HG02970 (cell line): ENCODE measurements at regions not wholly inside any gene's neighbourhood (a gene's known extent, or its start where the extent isn't known, plus 50 kb on each side); places are given as distances from the start of the nearest gene placed in this dataset.
"Not testable (repeated sequence)": the region's sequence is repeated elsewhere in the genome, so short reads cannot be mapped to it uniquely, and the experiment has no call there.

ENCODE experiments used
- ATAC-seq: cut with Tn5 transposase; IDR thresholded peaks from one replicate; pipeline ENCODE4 v1.9.1; 2021; ENCODE audit warnings: mild to moderate bottlenecking, moderate library complexity, moderate number of reproducible peaks; ENCODE audit not compliant: unreplicated experiment, low FRiP score

DNA sequence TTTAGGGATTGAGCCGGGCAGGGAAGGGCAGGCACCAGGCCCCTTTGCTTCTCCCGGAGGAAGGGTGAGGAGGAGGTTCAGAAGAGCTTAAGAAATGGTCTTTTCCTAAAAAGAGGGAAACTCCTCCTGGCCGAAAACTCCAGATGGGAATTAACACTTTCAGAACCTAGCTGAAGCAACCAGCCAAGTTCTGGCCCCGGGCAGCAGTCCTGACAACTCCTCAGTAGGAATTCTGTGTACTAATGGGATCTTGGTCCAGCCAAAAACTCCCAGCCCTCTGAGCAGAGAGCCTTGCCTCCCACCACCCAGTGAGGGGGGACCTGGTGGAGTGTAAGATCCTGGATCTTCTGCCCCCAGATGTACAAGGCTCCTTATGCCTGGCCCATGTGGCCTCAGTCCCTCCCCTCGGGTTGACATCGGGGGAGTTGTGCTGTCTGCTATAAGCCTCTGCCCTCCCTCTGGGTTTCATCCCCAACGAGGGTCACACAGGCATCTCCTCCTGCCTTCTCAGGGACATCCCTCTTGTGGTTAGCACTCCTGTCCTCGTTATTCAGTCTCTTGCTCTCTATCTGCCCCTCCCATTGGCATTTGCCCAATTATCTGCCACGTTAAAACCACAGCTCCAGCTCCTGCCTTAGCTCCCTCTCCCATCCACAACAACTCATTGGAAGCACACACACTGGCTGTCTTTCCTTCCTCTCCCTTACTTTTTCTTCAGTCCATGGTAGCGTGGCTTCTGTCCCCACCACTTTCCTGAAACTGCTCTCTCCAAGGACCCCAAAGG is 184.6 kb downstream of the CYP26B1 start:
- ATAC-seq, result no peak

DNA sequence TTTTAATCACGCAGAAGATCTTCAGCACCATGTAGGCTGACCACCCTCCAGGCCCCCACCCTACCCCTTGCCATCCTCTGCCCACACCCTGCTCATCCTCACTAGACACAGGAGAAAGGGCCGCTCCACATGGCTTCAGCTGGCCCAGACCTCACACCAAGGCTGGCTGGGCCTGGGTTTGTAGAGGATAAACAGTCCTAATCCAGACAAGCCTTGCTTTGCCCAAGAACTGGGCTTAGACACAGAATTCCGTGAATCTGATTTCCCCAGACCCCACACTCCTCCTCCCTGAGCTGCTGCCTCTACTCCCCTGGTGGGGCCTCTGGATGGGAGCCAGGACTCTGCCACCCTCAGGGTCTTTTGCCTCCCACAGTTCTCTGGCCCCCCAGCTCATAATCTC is 185.3 kb downstream of the CYP26B1 start:
- ATAC-seq, result no peak

DNA sequence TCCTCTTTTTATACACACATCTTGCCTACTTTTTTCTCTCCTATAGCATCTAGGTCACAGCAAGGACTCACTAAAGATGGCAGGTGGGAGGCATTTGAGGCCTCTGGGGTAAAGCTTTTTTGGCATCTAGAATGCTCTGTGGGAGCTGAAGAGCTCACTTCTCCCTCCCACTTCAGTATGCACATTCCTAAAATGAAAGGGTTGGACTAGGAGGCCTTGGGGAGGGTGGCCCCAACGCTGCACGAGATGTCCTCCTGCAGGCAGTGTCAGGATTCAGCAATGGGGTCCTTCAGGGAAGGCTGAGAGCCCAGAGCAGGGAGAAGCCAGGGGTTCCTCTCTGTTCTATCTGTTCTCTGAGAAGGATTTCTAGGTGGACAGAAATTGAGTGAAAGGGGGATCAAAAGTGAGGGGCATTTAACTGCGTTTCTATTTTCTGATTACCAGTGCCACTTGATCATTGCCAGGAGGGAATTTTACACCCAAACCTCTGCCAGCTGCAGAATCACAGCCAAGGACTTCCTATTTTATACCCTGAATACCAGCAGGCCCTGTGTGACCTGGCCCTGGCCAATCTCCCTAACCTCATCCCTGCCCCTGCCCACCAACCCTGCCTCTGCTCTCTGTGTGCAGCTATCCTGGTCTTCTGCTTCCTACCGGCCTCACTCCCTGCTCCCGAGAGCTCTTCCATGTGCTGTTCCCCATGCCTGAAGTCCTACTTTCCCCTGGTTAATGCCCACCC is 186.2 kb downstream of the CYP26B1 start:
- ATAC-seq, result no peak

DNA sequence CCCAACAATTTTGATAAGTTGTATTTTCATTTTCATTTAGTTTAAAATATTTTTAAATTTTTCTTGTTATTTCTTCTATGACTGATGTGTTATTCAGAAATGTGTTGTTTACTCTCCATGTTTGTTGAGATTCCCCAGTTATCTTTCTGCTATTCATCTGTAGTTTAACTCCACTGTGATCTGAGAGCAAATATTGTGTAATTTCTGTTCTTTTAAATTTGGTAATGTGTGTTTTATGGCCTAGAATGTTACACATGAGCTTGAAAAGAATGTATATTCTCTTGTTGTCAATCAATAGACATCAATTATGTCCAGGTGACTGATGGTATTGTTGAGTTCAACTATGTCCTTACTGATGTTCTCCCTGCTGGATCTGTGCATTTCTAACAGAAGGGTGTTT is 188.2 kb downstream of the CYP26B1 start:
- no peak for ATAC-seq

DNA sequence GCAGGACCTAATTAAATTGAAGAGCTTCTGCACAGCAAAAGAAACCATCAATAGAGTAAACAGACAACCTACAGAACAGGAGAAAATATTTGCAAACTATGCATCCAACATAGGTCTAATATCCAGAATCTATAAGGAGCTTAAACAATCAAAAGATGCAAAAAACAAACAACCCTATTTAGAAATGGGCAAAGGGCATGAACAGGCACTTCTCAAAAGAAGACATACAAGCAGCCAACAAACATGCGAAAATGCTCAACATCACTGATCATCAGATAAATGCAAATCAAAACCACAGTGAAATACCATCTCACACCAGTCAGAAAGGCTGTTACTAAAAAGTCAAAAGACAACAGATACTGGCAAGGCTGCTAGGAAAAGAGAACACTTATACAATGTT is 189.2 kb downstream of the CYP26B1 start:
- not testable (repeated sequence) for ATAC-seq

DNA sequence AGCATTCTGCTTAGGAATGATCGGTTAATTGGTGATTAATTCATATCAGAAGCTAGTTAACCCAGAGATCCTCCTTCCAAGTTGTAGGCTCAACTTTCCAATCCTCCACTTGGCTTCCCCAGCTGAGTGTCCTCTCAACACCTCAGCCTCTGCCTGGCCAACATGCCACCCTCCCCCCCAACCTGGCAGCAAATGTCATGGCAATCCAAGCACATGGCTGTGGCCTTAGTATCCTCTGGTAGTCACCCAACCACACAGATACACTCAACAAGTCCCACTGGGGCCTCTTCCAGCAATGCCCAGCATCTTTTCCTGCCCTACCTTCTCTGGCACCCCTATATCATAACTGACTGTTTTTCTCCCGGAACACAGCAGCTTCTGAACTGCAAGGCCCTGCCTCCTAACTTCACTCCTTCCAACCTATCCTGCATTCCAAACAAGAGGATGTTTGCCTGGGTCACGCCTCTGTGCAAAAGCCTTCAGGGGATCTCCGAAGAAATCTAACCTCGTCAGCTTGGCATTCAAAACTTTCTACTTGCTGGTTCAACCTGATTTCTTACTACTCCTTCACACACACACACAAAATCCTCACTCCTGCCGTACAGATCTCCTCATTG is 195.0 kb downstream of the CYP26B1 start:
- ATAC-seq, result no peak

DNA sequence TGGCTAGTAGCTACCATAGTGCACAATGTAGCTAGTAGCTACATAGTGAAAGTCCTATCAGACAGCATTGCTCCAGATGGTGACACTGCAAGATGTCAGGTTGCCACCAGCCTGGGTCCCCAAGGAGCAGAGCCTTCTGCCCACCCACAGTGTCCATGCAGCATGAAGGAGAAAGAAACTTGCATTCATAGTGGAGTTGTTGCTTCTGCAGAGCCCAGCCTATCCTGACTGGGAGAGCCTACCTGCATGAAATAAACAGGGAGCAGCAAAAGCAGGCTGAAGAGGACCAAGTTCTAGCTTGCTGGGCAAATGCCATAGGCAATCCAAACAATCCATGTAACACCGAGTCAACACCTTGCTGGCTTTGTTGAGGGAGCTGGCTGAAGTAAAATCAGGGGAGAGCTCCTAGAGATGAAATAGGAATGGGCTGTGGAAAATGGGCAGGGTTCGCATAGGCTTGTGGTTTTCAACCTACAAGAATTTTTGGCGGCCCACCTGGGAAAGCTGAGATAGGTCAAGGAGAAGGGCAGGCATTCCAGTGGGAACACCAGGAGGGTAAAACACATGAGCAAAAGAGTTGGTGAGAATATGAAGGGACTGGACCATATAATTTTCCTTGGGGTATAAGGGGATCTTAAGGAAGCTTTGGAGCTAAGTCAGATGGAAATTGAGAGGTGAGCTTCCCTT is 195.8 kb downstream of the CYP26B1 start:
- ATAC-seq, result no peak

DNA sequence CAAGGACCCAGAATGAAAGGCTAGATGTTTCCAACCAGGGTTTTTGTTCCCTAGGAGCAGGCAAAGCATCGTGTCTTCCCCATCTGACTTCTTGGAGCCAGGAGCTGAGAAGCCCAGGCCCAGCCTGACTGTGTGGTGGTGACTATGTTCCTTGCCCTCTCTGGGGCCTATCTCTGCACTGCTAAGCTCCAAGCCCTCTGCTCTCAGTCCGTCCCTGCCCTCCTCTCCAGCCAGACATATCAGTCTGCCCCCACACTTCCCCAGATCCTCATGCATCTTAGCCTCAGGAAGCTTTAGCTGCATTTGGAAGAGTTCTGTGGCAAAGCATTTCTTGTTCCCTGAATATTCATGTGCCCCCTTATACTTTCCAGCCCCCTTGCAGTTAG is 196.6 kb downstream of the CYP26B1 start:
- no peak for ATAC-seq

DNA sequence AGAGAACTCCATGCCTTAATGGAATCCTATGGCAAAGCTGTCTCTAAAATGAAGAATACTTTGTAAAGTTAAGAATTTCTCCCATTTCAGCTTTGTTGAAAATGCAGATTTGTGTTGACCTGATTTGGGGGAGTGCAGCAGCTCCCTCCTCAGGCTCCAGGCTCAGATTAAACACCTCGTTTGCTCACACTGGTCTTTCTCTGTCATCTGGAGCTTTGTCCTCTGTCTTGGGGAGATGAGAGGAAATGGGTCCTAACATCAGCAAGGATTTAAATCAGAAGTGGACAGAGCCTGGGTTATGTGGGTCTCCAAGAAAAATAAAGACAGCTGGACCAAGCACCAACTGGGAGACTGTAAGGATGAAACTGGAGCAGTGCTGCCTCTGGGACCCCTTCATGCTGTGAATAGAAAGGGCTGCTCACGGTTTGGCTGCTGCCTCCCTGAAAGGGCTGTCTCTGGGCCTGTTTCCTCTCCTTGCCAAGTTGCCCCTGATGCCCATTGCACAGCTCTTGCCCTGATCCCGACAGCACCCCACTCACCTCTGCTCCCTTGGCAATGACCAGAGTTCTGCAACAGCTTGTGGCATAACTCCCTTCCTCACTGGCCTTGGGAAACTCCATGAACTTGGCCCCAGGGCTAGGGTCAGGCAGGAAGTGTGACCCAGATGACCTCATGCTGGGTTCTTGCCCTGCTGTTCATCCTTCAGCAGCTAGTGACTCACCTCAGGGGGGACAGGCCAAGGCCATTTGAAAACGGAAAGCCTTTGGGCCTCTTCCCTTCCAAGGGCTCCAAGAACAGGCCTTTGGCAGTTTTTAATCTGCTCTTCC is 197.2 kb downstream of the CYP26B1 start:
- ATAC-seq, result no peak

DNA sequence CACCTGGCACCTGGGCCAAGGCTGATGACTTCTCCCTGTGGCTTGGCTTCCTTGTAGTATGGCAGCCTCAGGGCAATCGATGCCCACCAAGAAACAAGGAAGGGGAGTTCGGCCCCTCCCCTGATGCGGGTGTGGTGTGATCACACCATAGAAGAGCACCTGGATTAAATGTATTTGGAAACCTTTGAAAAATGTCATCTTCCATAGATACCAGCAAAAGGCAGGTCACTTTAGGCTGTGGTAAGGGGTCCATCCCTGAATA is 198.2 kb downstream of the CYP26B1 start:
- ATAC-seq, result no peak

DNA sequence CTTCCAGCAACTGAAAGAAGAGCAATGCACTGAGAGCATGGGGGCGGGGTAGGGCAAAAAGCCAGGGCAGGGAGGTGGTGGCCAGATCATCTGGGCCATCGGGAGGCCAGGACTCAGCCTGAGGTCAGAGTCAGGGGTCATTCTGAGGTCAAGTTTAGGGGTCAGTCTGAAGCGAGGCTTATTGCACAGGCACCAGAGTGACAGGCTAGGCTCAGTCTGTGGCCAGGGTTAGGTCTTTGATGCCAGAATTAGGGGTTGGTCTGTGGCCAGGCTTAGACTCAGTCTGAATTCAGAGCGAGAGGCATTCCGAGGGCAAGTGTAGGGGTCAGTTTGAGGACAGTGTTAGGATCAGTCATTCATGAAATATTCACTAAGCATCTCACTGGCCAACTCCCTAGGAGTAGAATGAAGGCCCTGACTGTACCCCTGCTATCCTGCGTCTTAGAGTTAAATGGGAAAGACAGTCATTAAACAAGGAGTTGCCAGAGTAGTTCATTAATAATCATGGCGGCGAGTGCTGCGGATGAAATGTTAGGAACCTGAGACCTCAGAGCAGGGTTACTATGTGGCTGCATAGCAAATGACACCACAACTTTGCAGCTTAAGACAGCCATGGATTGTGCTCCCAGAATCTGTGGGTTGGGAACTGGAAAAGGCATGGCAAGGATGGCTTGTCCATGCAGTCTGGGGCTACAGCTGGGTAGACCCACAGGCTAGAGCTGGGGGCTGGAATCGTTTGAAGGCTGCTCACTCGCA is 198.7 kb downstream of the CYP26B1 start:
- ATAC-seq, result no peak

DNA sequence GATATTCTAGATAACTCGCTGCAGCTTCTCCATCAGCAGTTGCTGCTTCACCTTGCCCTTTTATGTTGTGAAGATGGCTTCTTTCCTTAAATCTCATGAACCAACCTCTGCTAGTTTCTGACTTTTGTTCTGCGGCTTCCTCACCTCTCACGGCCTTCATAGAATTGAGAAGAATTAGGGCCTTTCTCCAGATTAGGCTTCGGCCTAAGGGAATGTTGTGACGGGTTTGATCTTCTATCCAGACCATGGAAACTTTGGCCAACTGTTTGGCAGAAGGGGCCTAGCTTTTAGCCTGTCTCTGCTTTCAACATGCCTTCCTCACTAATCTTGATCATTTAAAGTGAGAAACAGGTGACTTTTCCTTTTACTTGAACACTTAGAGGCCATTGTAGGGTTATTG is 199.9 kb downstream of the CYP26B1 start:
- ATAC-seq, result no peak

DNA sequence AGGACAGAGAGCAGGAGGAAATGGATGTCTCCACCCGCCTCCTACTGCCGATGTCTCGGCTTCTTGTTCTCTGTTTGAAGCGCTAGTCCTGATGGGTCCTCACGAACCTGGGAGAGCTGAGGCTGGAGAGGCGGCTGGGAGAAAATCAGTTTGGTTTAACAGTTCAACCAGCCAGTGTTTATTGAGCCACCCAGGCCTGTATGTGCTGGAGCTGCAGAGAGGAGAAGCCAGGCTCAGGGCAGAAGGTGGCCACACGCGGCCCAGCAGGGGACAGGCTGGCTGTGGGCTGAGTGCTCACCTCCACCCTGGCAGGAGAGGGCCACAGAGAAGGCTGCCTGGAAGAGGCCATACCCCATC is 202.1 kb downstream of the CYP26B1 start:
- ATAC-seq, result no peak

DNA sequence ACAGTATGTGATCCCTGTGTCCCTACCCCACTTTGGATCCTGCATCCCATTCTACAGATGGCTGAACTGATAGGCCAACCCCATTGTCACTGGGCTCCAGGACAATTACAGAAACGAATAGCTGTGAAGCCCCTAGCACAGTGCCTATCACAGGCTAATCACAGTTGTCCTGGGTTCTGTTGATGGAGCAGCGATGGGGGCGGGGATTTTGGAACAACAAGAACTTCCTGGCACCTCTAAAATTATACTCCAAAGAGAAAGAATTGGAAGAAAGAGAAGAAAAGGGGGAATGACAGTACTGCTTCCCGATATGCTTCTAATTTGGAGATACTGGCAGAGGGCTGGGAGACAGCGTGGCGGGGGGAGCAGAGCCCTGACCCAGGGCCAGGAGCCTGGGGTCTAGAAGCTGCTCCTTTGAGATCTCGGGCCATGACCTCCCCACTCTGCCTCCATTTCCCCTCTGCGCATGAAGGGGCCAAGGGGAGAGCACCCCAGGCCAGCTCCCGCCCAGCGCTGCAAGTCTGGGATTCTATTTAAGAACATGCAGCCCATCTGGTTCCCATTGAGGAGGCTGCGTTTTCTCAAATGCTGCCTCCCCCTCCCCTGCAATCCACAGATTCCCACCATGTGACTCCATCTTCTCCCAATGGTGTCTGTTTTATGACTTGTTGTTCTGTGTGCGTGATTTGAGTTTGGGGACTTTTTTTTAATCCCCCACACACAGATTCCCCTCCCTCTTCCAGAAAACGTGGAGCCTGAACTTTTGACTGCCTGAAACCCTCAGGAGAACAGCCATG is 202.7 kb downstream of the CYP26B1 start:
- ATAC-seq, result no peak

DNA sequence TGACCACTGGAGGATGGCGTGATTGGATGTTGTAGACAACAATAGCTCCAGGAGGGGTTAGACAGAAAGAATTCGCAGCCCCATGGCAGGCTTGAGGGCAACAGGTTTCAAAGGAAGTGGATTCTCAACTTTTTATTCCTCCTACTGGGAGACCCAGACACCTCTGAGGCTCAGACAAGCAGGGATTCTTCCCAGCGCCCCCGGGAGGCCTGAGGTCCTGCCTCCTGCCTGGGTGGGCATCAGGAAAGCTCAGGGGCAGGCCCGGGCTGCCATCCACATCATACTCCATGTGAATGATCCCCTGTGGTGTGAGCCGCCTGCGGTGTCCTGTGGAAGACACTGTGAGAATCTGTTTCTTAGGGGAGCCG is 203.5 kb downstream of the CYP26B1 start:
- ATAC-seq, result no peak

DNA sequence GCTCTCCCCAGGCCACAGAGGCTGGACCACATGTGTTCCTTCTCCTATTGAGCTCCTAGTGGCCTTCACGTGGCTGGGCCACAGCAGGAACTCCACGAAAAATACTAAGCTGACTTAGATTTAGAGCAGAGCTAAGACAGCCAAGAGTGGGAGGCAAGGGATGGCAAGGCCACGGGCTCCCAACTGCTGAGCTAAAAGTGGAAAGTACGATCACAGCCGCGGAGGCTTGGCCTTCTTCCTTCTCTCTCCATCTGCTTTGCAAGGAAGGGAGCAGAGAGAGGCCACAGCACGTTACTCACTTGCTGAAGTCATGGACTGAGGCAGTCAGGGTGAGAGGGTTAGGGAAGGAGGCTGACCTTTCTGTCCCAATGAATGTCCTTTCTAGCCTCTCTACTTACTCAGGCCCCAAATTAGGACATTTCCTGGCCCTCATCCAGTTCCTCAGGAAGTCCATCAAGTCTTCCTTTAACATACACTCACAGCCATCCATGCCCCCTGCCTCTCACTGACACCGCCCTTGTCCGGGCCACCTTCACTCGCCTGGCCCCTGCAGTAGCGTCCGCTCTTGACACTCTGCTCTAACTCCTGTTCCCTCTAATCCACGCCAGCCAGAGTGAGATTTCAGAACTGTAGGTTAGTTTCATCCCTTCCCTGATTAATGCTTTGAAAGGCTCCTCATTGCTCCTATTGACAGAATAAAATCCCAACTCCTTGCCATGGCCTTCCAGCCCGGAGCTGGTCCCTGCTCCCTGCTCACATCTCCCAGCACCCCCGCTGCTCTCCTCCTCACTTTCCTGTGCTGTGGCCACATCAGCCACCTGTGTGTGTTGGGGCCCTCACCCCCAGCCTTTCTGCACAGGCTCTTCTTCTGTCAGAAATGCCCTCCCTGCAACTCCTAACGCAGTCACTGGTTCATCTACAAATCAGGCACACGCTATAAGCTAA is 204.2 kb downstream of the CYP26B1 start:
- no peak for ATAC-seq

DNA sequence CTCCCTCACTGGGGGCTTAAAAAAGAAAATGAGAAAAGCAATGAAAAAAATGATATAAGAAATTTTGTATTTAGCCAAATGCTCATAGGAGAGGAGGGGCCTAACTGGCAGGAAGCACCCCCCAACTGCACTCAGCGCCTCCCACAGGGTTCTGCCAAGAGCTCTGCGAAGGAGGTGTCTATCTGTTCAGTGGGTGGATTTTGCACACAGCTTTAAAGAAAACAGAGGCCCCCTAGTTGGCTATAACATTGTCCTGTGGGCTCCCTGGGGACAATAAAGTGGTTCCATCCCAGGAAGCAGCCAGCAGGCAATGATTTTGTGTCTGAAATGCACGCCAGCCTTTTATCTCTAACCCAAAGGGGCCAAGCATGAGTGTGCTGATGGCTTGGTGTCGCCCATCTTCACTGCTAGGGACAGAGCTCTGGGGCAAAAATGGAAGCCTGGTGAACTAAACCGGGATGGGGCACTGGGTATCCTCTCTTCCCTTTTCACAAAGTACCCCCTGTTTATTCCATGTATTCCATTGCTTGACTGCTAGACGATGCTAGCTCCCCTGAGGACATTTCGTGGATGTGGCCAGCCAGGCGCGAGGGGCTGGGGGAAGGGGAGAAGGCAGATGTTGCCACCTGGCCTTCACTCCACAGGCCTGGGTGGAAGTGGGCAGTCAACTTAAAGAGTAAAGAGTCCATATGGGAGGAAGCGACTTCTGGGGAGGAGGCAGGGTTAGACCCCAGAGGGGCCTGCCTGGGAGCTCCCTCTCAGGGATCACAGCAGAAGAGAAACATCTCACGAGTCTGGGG is 205.7 kb downstream of the CYP26B1 start:
- ATAC-seq, result no peak
